ENCODE measurements at regions not wholly inside any gene's neighbourhood (a gene's known extent, or its start where the extent isn't known, plus 50 kb on each side); places are given as distances from the start of the nearest gene placed in this dataset.
A peak's percentile ranks its signal among the peaks of the same experiment; 100 is the strongest.

DNA sequence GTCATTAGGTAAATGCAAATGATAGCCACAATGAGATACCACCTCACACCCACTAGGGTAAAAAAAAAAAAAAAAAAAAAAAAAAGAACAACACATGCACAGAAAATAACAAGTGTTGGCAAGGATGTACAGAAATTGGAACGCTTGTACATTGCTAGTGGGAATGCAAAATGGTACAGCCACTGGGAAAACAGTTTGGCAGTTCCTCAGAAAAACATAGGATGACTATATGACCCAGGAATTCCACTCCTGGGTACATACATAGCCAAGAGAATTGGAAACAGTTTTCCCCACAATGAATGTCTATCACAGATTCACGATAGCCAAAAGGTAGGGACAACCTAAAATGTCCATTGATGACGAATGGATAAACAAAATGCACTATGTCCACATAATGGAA is 161.3 kb upstream of the MAMLD1 start:
- Histone ChIP-seq H3K4me3 (no peak overlapping the region), H3K36me3 (replicated peaks in 1 of 2) (no peaks in the 10 kb centered on the region), H3K9me3 (replicated peaks in 1 of 3) (no peaks in the 10 kb centered on the region), H3K27me3 (no peaks in the 10 kb centered on the region), H3K4me1 (replicated peaks in 1 of 2) (peaks cover 0 to 6% of the 10 kb centered on the region in 2 donors), H3K27ac (peak overlapping the region in 1 of 5 donors; percentile 86)
- intact Hi-C loops (cut with DNase I), result loop anchor here in 1 of 2 donors (10.0 kb wide), 1 partner anchor 153 kb away; no protein-coding TSS in a partner anchor
- 72 to 96% (median 89%) methylated on average over 3 of the region's 3 CpGs for WGBS, 4 donors
- no peak for TF ChIP-seq POLR2A (IDR thresholded peaks at IDR 0.05)
- TF ChIP-seq, protein P1, sequence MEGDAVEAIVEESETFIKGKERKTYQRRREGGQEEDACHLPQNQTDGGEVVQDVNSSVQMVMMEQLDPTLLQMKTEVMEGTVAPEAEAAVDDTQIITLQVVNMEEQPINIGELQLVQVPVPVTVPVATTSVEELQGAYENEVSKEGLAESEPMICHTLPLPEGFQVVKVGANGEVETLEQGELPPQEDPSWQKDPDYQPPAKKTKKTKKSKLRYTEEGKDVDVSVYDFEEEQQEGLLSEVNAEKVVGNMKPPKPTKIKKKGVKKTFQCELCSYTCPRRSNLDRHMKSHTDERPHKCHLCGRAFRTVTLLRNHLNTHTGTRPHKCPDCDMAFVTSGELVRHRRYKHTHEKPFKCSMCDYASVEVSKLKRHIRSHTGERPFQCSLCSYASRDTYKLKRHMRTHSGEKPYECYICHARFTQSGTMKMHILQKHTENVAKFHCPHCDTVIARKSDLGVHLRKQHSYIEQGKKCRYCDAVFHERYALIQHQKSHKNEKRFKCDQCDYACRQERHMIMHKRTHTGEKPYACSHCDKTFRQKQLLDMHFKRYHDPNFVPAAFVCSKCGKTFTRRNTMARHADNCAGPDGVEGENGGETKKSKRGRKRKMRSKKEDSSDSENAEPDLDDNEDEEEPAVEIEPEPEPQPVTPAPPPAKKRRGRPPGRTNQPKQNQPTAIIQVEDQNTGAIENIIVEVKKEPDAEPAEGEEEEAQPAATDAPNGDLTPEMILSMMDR (IDR thresholded peaks at IDR 0.05), result no peak
- DNase-seq, result no peak

DNA sequence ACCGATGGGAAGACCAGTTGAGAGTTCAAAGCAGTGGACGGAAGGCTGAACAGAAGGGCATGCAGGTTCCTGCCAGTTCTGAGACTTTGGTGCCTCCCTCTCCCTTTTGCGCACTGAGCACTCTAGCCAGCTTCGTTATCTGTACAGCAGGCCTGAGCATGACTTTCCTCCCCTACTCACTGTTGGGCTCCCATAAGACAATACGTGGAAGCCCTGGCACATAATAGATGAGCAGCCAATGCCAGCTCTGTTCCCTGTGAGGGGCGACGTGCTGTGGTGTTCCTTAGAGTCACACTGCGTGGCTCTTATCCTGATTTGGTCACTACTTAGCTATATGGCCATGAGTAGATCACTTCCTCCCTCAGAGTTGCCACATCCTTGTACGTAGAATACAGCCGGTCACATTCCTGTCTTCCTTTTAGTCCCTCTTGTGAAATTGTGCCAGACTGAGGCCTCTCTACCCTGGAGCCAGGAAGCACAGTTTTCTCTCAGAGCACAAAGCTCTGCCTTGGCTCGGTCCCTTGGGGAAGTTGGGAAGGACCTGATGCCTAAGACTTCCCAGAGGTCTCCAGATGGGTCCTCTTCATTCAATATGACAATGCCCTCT is 160.4 kb upstream of the MAMLD1 start:
- H3K4me3 ChIP-seq, result no peak overlapping the region
- intact Hi-C loops (cut with DNase I), result loop anchor here in 1 of 2 donors (10.0 kb wide), 1 partner anchor 152 kb away; no protein-coding TSS in a partner anchor
- H3K4me1 ChIP-seq (replicated peaks in 1 of 2), result peaks cover 0 to 6% of the 10 kb centered on the region in 2 donors
- DNase-seq, result peak in 5 of 7 donors; percentile 15 to 59 (median 36)
- H3K36me3 ChIP-seq (replicated peaks in 1 of 2), result no peaks in the 10 kb centered on the region
- TF ChIP-seq, protein P1 (IDR thresholded peaks at IDR 0.05), result no peak
- no peak for TF ChIP-seq POLR2A (IDR thresholded peaks at IDR 0.05)
- WGBS, 4 donors, result 71 to 76% (median 73%) methylated on average over 5 to 11 of the region's 11 CpGs
- H3K27ac ChIP-seq, result peak overlapping the region in 2 of 5 donors; percentile 54 to 86
- no peaks in the 10 kb centered on the region for H3K27me3 ChIP-seq
- H3K9me3 ChIP-seq (replicated peaks in 1 of 3), result no peaks in the 10 kb centered on the region

DNA sequence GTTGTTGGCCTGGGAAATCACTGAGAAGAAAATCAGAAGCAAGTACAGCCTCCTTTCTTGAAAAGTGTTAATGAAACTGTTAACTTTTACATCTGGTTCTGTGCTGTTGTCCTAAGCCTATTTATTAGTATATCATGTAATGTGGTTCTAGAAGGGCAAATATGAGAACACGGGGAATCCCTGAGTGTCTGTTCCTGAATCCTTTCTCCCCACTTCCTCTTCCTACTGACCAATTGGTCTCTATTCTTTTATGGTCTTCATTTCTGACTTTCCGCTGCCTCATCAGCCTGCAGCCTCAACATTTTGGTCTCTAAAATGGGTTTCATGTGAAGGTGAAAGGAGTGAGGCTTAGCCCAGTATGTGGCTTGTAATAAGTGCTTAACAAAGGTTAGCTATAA is 159.9 kb upstream of the MAMLD1 start:
- TF ChIP-seq, protein P1 (IDR thresholded peaks at IDR 0.05), result no peak
- no peak for TF ChIP-seq POLR2A (IDR thresholded peaks at IDR 0.05)
- Histone ChIP-seq H3K9me3 (replicated peaks in 1 of 3) (no peaks in the 10 kb centered on the region), H3K4me3 (no peak overlapping the region), H3K27me3 (peaks cover 2% of the 10 kb centered on the region), H3K36me3 (replicated peaks in 1 of 2) (no peaks in the 10 kb centered on the region), H3K27ac (peak overlapping the region in 2 of 5 donors; percentile 54 to 86), H3K4me1 (replicated peaks in 1 of 2) (peaks cover 0 to 6% of the 10 kb centered on the region in 2 donors)
- no peak for DNase-seq
- 78 to 89% (median 86%) methylated on average over 2 of the region's 2 CpGs for whole genome bisulfite sequencing, 4 donors
- intact Hi-C loops (cut with DNase I), result loop anchor here in 1 of 2 donors (10.0 kb wide), 1 partner anchor 152 kb away; no protein-coding TSS in a partner anchor

DNA sequence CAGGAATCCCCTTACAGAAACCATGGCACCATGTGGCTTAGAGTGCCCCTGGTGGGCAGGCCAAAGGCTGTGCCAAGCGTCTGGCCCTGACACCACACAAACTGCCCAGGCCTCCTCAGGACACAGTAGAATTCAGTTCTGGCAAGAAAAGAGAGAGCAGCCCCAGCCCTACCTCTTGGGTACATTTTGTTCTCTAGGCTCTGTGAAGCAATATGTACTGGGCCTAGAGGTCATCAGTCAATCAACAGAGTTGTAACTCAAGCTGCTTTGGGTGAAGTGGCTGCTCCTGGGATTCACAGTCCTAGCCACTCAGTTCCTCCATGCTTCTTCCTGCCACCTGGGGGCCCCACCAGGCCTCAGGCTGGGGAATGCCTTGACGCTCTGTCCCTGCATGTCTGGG is 158.1 kb upstream of the MAMLD1 start:
- Histone ChIP-seq H3K4me3 (no peak overlapping the region), H3K4me1 (replicated peaks in 1 of 2) (peaks cover 0 to 6% of the 10 kb centered on the region in 2 donors), H3K9me3 (replicated peaks in 1 of 3) (no peaks in the 10 kb centered on the region), H3K36me3 (replicated peaks in 1 of 2) (no peaks in the 10 kb centered on the region), H3K27ac (peak overlapping the region in 2 of 5 donors; percentile 26 to 30), H3K27me3 (peaks cover 2% of the 10 kb centered on the region)
- intact Hi-C loops (cut with DNase I), result loop anchor here in 1 of 2 donors (10.0 kb wide), 1 partner anchor 150 kb away; no protein-coding TSS in a partner anchor
- 62 to 91% (median 79%) methylated on average over 1 to 2 of the region's 2 CpGs for WGBS, 4 donors
- TF ChIP-seq, protein P1 (IDR thresholded peaks at IDR 0.05), result no peak
- no peak for TF ChIP-seq POLR2A (IDR thresholded peaks at IDR 0.05)
- DNase-seq, result peak in 5 of 7 donors; percentile 24 to 57 (median 33)

Measured in adrenal gland (tissue), 9 donors.